Fibroblast of skin of left quadriceps (primary cell): ENCODE measurements at regions not wholly inside any gene's neighbourhood (a gene's known extent, or its start where the extent isn't known, plus 50 kb on each side); places are given as distances from the start of the nearest gene placed in this dataset.
"Not testable (repeated sequence)": the region's sequence is repeated elsewhere in the genome, so short reads cannot be mapped to it uniquely, and the experiment has no call there.

ENCODE experiments used
- DNase-seq, 2 experiments: peaks; one replicate each; pipeline ENCODE4 v3.0.0-alpha.2; 2013; ENCODE audit warnings: low read depth in 2 of 2

GRCh38 chr11:46183819-46184218 is 62.6 kb upstream of the PHF21A start:
- DNase-seq = peak; percentile 6 to 10

- DNase-seq = no peak
Measured at GRCh38 chr11:46181843-46182424, 60.7 kb upstream of the PHF21A start.

DNA sequence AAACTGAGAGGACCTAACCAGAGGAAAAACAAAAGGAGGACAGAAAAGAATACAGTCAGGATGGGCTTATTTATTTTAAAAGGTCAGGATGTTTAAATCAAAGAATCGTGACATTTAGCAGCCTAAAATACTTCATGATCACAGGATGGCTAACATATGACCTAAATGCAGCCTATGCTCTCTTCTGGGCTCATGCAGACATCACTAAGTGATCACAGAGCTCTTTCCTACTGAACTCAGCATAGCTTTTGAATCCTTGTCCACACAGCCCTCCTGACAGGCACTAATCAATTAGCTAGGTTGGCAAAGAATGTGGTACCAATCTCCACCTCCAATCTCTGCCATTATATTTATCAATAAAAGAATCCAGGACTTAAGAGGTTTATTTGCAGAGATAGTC is 60.1 kb upstream of the PHF21A start:
- DNase-seq = no peak

DNA sequence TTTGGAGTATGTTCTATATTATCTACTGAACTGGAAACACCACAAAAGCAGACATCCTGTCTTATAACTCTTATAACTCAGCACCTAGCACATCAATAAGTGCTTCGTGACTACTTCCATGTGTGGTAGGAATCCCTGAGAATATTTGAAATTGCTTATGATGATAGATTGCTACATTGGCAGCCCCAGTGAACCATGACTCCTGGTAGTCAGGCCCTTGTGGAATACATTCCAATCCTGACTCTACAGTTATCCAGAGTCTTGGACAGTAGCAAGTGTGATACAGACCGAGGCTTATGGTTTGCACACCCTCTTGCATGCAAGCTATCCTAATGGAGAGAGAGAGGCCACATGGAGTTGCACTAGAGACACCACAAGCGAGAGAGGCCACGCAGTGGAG is 59.5 kb upstream of the PHF21A start:
- DNase-seq = peak; percentile 18 to 25

- no peak for DNase-seq
Measured at GRCh38 chr11:46178513-46178912, 57.3 kb upstream of the PHF21A start.

DNA sequence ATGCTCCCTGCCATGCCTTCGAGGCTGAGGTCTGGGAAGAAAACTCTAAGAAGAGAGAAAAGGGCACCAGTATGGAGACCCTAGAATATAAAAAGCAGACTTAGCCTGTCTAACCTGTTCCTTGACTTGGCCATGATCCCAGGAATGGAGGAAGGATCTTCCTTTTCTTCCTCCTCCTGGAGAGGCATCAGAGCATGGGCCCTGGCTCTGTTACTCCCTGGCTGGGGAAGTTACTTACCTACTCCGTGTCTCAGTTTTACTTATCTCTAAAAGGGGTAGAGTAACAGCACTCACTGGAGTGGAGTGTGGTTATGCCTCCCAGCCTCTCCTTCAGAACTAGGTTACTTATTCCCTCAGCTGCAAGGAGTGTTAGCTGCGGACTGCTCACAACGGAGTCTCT is 55.2 kb upstream of the PHF21A start:
- DNase-seq = no peak

DNA sequence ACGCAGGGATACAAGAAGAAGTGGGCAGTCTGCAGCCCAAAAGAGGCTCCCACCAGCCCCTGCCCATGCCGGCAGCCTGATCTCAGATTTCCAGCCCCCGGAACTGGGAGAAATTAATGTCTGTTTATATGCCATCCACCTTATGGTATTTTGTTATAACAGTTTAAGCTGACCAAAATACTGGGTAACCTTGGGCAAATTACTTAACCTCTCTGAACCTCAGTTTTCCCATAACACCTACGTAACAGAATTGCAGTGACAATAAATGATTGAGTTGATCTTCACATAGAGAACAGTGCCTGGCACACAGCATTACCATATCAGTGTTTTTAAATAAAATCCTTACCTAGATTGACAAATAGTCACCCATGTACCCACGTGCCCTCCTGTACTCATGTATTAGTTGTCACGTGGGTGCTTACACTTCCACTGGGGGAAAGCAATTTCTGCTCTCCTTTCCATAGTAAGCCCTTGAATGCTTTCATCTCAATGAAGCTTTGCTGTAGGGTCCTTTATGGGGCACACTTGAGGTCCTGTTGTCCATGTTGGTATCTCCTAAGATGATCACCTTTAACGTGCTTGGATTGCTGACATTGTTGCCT is 54.2 kb upstream of the PHF21A start:
- no peak for DNase-seq

DNA sequence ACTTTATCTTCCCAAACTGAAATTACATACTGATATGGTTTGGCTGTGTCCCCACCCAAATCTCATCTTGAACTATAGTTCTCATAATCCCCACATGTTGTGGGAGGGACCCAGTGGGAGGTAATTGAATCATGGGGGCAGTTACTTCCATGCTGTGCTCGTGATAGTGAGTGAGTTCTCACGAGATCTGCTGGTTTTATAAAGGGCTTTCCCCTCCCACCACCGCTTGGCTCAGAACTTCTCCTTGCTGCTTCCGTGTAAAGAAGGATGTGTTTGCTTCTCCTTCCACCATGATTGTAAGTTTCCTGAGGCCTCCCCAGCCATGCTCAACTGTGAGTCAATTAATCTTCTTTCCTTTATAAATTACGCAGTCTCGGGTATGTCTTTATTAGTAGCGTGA is 50.4 kb upstream of the PHF21A start:
- not testable (repeated sequence) for DNase-seq
